AG09319 (cell line): ENCODE measurements at regions not wholly inside any gene's neighbourhood (a gene's known extent, or its start where the extent isn't known, plus 50 kb on each side); places are given as distances from the start of the nearest gene placed in this dataset.

Experiments used
- DNase-seq: peaks from one replicate; pipeline ENCODE4 v3.0.0-alpha.2; 2010; ENCODE audit warnings: low read depth; ENCODE audit errors: extremely low read depth
- TF ChIP-seq, protein P1 (sequence below): IDR thresholded peaks from 2 replicates; pipeline ENCODE4 v1.5.1; 2011; ENCODE audit warnings: low read depth, mild to moderate bottlenecking, inconsistent platforms, low read length, moderate library complexity

DNA sequence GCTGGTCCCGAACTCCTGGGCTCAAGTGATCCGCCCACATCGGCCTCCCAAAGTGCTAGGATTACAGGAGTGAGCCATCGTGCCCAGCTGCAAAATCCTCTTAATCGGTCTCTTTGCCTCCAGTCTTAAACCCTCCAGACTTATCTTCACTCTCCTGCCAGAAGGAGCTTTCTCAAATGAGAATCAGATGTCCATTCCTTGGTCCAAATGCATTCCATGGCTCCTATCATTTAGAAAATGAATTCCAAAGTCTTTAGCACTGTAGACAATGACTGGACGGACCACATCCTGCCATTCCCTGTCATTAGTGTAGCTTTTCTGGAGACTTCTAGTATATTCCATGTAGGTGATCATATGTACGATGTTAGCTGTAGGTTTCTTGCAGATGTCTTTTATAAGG lies 141.9 kb downstream of the ID4 start:
- TF ChIP-seq, protein P1, sequence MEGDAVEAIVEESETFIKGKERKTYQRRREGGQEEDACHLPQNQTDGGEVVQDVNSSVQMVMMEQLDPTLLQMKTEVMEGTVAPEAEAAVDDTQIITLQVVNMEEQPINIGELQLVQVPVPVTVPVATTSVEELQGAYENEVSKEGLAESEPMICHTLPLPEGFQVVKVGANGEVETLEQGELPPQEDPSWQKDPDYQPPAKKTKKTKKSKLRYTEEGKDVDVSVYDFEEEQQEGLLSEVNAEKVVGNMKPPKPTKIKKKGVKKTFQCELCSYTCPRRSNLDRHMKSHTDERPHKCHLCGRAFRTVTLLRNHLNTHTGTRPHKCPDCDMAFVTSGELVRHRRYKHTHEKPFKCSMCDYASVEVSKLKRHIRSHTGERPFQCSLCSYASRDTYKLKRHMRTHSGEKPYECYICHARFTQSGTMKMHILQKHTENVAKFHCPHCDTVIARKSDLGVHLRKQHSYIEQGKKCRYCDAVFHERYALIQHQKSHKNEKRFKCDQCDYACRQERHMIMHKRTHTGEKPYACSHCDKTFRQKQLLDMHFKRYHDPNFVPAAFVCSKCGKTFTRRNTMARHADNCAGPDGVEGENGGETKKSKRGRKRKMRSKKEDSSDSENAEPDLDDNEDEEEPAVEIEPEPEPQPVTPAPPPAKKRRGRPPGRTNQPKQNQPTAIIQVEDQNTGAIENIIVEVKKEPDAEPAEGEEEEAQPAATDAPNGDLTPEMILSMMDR = no peak
- peak; percentile 30 for DNase-seq

DNA sequence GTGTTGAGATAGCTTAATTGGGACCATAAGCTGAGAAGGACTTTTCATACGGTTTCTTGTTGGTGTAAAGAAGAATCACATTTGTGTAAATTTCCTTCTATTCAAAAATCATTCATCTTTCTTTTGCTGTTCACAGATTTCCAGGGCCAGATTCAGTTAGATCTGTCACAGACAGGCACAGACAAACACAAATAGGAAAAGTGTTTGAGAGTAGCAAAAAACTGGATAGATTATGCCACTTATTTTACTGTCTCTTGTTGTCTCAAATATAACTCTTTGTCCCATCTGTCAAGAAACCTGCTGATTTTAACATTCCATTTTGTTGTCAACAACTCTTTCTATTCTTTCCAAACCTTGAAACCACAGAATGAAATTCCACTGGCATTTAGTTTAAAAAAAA lies 142.8 kb downstream of the ID4 start:
- TF ChIP-seq, protein P1 = no peak
- DNase-seq = no peak

DNA sequence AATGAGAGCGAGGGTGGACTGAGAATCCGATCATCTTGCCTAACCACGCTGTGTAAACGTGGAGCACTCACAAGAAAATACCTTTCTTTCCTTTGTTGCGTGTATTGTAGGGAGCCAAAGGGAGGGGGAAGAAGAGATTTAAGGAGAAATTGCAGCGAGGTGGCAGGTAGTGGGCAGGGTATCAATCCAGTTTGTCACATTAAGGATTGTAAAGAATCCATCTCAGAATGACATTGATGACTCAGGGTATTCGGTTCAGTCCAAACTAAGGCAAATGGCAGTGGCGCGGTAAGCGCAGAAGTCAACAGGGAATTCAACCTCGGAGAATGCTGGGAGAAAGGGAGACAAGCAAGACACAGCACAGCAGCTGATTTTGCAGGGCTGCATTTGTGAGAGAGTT lies 146.2 kb downstream of the ID4 start:
- DNase-seq = no peak
- TF ChIP-seq, protein P1 = no peak

DNA sequence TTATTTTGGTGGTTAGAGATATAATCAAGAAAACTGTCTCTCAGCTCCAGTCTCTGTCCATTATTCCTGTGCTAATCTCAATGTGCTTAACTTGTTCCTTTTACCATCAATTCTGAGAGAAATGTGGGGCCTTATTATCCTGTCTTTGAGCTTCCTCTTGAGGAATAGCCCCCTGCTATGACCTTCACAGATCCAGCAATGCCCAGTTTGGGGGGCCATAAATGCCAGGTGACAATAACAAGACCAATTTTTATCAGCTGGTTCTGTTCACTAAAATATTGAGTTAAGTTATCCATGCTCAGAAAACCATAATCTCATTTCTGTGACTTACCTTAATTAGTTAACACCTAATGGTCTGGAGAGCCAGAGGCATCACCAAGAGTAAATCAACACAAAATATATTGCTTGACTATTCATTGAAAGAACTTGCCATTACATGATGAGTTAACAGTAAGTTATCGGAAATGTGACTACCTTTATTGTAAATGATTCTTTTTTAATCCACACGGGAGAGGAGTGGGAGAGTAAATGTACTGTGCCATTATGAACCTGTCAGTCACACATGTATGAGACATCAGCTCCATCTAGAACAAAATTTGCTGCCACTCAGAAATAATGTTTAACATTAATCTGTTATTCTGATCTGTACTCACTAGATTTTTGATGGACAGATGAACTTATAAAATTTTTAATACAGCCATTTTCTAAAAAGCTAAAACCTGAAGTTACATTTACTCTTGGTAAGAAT lies 149.7 kb downstream of the ID4 start:
- TF ChIP-seq, protein P1 = no peak
- no peak for DNase-seq

DNA sequence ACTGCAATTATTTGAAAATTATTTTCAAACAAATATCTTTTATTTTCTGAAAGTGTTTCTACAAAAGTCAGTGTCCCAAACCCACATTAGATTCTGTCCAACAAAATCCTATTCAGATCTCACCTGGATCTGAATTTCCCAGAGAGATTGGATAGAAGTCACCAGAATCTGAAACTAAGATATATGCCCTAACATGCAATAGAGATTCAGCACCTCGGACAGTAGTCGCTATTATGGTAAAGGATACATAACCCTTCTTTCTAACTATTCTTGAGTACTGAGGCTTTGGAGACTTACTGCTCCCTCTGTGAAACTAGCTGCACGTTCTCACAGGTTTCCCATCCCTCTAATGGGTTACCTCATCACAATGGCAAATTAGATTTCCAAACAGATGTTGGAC lies 151.4 kb downstream of the ID4 start:
- TF ChIP-seq, protein P1 = no peak
- DNase-seq = no peak

DNA sequence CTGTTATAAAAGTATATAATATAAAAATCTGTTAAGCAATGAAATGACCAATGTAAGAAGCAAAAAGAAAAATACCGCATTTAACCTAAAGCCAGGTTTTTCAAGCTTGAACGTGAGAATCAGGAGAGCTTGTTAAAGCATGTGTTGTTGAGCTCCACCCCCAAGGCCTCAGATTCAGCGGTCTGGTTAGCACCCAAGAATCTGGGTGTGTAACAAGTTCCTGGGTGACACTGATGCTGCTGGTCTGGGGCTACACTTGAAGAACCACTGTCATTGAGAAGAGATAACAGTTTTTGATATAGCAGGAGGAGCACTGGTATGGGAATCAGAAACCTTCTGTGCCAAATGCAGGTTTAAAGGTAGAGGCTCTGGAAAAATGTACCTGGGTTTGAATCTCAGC lies 154.0 kb downstream of the ID4 start:
- TF ChIP-seq, protein P1 = no peak
- DNase-seq = no peak

DNA sequence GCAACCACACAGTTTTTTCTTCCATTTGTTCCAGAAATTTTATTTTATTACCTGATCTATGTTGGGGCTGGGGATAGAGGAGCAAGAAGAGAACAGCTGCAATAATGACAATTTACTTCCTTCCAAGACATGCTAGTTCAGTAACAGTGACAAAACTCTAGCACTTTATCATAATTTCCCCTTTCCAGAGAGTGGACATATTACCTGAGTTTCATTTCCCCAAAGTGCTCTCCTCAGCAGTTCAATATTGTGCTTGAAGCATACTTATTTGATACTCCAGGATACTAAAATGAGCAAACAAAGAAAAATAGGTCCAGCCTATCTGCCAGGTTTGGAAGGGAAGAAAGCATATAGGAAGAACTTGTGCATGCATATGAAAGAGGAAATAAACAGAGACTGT lies 157.7 kb downstream of the ID4 start:
- TF ChIP-seq, protein P1 = no peak
- DNase-seq = no peak
